GM18505 (cell line): ENCODE measurements at regions not wholly inside any gene's neighbourhood (a gene's known extent, or its start where the extent isn't known, plus 50 kb on each side); places are given as distances from the start of the nearest gene placed in this dataset.

Experiments
- ATAC-seq: cut with Tn5 transposase; IDR thresholded peaks from one replicate; pipeline ENCODE4 v1.9.1; 2021; ENCODE audit not compliant: unreplicated experiment
- POLR2A ChIP-seq: IDR thresholded peaks from 4 replicates; pipeline ENCODE4 v1.6.1; 2011; ENCODE audit warnings: borderline replicate concordance; ENCODE audit not compliant: insufficient read depth, insufficient read length; ENCODE audit errors: extremely low read depth

- no peak for TF ChIP-seq POLR2A
- no peak for ATAC-seq
Observed at GRCh38 chr4:120348948-120349347, 282.3 kb upstream of the MAD2L1 start.

GRCh38 chr4:120348521-120348920 is 281.9 kb upstream of the MAD2L1 start:
- no peak for TF ChIP-seq POLR2A
- ATAC-seq, result no peak

GRCh38 chr4:120331486-120332370 is 265.1 kb upstream of the MAD2L1 start:
- no peak for TF ChIP-seq POLR2A
- ATAC-seq, result no peak

GRCh38 chr4:120329386-120329785 is 262.7 kb upstream of the MAD2L1 start:
- TF ChIP-seq POLR2A, result no peak
- no peak for ATAC-seq

GRCh38 chr4:120327276-120327675 is 260.6 kb upstream of the MAD2L1 start:
- TF ChIP-seq POLR2A, result no peak
- ATAC-seq, result no peak

- TF ChIP-seq POLR2A, result no peak
- no peak for ATAC-seq
Observed at GRCh38 chr4:120319046-120319767, 252.6 kb upstream of the MAD2L1 start.

- no peak for TF ChIP-seq POLR2A
- no peak for ATAC-seq
Observed at GRCh38 chr4:120318196-120318846, 251.7 kb upstream of the MAD2L1 start.

GRCh38 chr4:120317713-120318112 is 251.1 kb upstream of the MAD2L1 start:
- no peak for ATAC-seq
- TF ChIP-seq POLR2A, result no peak

- no peak for TF ChIP-seq POLR2A
- ATAC-seq, result no peak
Observed at GRCh38 chr4:120316416-120316815, 249.8 kb upstream of the MAD2L1 start.

GRCh38 chr4:120314969-120315368 is 248.3 kb upstream of the MAD2L1 start:
- no peak for ATAC-seq
- TF ChIP-seq POLR2A, result no peak

- TF ChIP-seq POLR2A, result no peak
- no peak for ATAC-seq
Observed at GRCh38 chr4:120304801-120305200, 238.2 kb upstream of the MAD2L1 start.

GRCh38 chr4:120299631-120300030 is 233.0 kb upstream of the MAD2L1 start:
- ATAC-seq, result no peak
- no peak for TF ChIP-seq POLR2A

GRCh38 chr4:120293341-120293740 is 226.7 kb upstream of the MAD2L1 start:
- no peak for TF ChIP-seq POLR2A
- no peak for ATAC-seq
